Heart left ventricle (tissue), 13 donors: ENCODE measurements at regions not wholly inside any gene's neighbourhood (a gene's known extent, or its start where the extent isn't known, plus 50 kb on each side); places are given as distances from the start of the nearest gene placed in this dataset.

ENCODE experiments used
- POLR2A ChIP-seq, 2 donors: fragments of 450-650 bp; IDR thresholded peaks; one replicate each; pipeline ENCODE4 v1.6.1; 2017; ENCODE audit warnings: antibody characterized with exemption in 2 of 2, mild to moderate bottlenecking in 2 of 2, moderate library complexity in 2 of 2
- TF ChIP-seq, protein P1 (sequence below), 12 donors: fragments of 200-600 bp; sonication (generic) in 4 of 12; IDR thresholded peaks; one replicate each; pipeline versions ENCODE4 v1.5.0 to v1.8.0; 2018 to 2022; ENCODE audit warnings: antibody characterized with exemption in 12 of 12, mild to moderate bottlenecking in 5 of 12
- donor health status: ischemic (EF 13 %, LVEDD 7.1; RV severe dilation, severe dysfunction).
- donor health status: DM: no; HTN: yes; CAD: no.
- donor health status: DM: no; HTN: no; CAD: no.
- donor health status: ischemic (EF 25% LVEDD 6.9; RV normal size, moderate dysfunction).
- donor health status: ischemic (EF 25% LVEDD 5.7; RV mildly dilated, moderate dysfunction).
- donor health status: ischemic (EF 35%, LVEDD 5.7; RV mildly dilated, moderate dysfunction).
- donor health status: nonischemic (EF 11% LVEDD 7.7; RV severe dilation, severe dysfunction).
- donor health status: DM: yes; HTN: yes; CAD: no.
- donor health status: PGD.
- donor health status: ischemic (EF 29% LVEDD 5.4; RV normal size, mild dysfunction).
- donor health status: nonischemic (EF 23%, LVEDD 6.1; RV moderate dilation, normal function).

DNA sequence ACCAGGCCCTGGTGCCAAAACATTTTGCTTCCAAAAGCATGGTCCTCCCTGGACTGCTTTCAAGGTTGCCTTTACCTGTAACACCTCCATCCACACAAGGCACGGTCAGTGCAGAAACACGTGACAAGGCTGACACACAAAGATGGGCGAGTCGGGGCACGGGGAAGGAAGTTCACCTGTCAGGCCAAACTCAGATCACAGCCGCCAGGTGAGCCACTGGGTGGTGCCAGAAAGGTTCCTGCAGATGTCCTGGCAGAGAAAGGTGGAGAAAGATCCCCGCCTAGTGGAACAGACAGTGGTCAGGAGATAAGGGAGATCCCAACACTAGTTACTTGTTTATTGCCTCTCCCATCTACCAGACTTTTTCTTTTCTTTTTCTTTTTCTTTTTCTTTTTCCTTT lies 155.3 kb downstream of the AIPL1 start:
- TF ChIP-seq, protein P1, sequence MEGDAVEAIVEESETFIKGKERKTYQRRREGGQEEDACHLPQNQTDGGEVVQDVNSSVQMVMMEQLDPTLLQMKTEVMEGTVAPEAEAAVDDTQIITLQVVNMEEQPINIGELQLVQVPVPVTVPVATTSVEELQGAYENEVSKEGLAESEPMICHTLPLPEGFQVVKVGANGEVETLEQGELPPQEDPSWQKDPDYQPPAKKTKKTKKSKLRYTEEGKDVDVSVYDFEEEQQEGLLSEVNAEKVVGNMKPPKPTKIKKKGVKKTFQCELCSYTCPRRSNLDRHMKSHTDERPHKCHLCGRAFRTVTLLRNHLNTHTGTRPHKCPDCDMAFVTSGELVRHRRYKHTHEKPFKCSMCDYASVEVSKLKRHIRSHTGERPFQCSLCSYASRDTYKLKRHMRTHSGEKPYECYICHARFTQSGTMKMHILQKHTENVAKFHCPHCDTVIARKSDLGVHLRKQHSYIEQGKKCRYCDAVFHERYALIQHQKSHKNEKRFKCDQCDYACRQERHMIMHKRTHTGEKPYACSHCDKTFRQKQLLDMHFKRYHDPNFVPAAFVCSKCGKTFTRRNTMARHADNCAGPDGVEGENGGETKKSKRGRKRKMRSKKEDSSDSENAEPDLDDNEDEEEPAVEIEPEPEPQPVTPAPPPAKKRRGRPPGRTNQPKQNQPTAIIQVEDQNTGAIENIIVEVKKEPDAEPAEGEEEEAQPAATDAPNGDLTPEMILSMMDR (IDR thresholded peaks at IDR 0.05): no peak
- TF ChIP-seq POLR2A (IDR thresholded peaks at IDR 0.05): no peak
